ENCODE measurements at regions not wholly inside any gene's neighbourhood (a gene's known extent, or its start where the extent isn't known, plus 50 kb on each side); places are given as distances from the start of the nearest gene placed in this dataset.

DNA sequence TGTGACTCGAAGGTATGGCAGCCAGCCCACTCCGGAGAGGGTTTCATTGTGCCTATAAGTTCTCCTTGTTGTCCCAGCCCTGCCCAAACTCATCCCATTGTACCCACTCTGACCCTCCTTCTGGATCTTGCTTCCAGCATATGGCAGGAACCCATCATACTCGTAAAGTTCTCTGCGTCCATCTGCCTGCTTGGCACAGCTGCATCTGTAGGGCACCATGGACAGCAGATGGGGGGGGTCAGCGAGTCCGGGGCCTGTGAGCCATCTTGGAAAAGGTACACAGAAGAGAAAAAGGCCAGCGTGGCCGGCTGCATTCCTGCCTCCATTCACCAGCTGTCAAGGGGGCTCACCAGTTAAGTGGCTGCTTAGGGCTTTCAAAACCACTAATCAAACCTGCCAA, 94.9 kb upstream of the IGSF21 start:
- Histone ChIP-seq H3K4me3 (no peak overlapping the region), H3K36me3 (no peaks in the 10 kb centered on the region), H3K4me1 (no peaks in the 10 kb centered on the region), H3K27ac (no peak overlapping the region), H3K27me3 (no peaks in the 10 kb centered on the region), H3K9me3 (no peaks in the 10 kb centered on the region)
- no peak for DNase-seq (ENCODE audit: low spot score in 2 of 2)
- intact Hi-C loops (cut with DNase I), result no loop called here
- TF ChIP-seq, protein P1, sequence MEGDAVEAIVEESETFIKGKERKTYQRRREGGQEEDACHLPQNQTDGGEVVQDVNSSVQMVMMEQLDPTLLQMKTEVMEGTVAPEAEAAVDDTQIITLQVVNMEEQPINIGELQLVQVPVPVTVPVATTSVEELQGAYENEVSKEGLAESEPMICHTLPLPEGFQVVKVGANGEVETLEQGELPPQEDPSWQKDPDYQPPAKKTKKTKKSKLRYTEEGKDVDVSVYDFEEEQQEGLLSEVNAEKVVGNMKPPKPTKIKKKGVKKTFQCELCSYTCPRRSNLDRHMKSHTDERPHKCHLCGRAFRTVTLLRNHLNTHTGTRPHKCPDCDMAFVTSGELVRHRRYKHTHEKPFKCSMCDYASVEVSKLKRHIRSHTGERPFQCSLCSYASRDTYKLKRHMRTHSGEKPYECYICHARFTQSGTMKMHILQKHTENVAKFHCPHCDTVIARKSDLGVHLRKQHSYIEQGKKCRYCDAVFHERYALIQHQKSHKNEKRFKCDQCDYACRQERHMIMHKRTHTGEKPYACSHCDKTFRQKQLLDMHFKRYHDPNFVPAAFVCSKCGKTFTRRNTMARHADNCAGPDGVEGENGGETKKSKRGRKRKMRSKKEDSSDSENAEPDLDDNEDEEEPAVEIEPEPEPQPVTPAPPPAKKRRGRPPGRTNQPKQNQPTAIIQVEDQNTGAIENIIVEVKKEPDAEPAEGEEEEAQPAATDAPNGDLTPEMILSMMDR (IDR thresholded peaks at IDR 0.05), result no peak

DNA sequence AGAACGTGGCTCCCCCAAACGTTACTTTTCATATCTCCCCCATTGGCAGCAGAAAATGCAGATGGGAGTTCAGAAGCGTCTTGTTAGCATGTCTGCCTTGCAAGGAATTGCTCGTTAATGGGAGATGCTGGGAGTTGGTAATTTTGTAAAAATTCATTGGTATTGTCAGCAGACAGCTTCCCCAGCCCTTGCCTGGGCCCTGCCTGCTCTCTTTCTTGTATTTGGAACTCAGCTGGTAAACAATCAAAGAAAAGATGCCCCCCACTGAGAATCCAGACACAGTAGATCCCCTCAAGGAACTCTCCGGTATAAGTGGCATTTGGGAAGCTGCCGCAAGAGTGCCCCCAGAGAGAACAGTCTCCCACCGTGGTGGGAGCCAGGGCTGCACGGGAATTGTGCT, 94.4 kb upstream of the IGSF21 start:
- Histone ChIP-seq H3K4me3 (no peak overlapping the region), H3K9me3 (no peaks in the 10 kb centered on the region), H3K4me1 (no peaks in the 10 kb centered on the region), H3K27me3 (no peaks in the 10 kb centered on the region), H3K36me3 (no peaks in the 10 kb centered on the region), H3K27ac (no peak overlapping the region)
- intact Hi-C loops (cut with DNase I), result no loop called here
- no peak for DNase-seq (ENCODE audit: low spot score in 2 of 2)
- TF ChIP-seq, protein P1 (IDR thresholded peaks at IDR 0.05), result no peak

DNA sequence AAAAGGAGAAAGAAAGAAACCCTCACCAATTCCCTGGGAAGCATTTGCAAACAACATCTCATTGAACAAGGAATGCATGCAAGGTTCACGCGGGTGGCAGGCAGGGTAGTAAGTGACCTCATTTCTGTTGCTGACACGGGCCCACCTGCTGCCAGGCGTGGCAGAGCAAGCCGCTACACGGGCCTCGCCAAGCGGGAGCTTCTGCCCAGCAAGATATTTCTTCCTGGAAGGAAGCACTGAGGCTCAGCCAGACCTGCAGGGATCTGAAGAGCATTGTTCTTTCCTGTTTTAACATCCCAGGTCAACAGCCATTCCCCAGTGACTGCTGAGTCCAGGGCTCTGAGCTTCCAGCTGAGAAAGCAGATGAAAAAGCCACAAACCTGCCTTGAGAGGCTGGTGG, 91.9 kb upstream of the IGSF21 start:
- H3K36me3 ChIP-seq, result no peaks in the 10 kb centered on the region
- H3K9me3 ChIP-seq, result no peaks in the 10 kb centered on the region
- TF ChIP-seq, protein P1 (IDR thresholded peaks at IDR 0.05), result no peak
- no peak for DNase-seq (ENCODE audit: low spot score in 2 of 2)
- H3K27me3 ChIP-seq, result no peaks in the 10 kb centered on the region
- no peaks in the 10 kb centered on the region for H3K4me1 ChIP-seq
- H3K4me3 ChIP-seq, result no peak overlapping the region
- intact Hi-C loops (cut with DNase I), result no loop called here
- no peak overlapping the region for H3K27ac ChIP-seq

DNA sequence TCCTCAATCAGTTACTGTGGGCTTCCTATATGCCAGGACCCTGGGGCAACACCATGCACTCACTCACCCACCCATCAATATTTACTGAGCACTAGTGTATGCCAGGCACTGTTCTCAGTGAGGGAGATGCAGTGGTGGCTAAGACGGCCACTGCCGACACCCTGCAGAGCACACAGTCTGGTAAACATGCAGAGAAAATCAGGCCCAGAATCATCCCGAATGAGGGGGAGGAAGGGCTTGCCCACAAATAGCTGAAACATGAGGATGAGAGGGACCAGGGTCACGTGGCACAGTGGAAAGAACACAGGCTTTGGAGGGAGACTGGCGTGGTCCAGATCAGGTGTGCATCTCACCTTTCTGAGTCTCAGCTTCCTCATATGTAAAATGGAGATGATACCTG, 89.2 kb upstream of the IGSF21 start:
- H3K9me3 ChIP-seq, result no peaks in the 10 kb centered on the region
- TF ChIP-seq, protein P1 (IDR thresholded peaks at IDR 0.05), result no peak
- H3K27me3 ChIP-seq, result no peaks in the 10 kb centered on the region
- intact Hi-C loops (cut with DNase I), result no loop called here
- no peaks in the 10 kb centered on the region for H3K36me3 ChIP-seq
- no peak overlapping the region for H3K4me3 ChIP-seq
- DNase-seq (ENCODE audit: low spot score in 2 of 2), result no peak
- no peak overlapping the region for H3K27ac ChIP-seq
- no peaks in the 10 kb centered on the region for H3K4me1 ChIP-seq

DNA sequence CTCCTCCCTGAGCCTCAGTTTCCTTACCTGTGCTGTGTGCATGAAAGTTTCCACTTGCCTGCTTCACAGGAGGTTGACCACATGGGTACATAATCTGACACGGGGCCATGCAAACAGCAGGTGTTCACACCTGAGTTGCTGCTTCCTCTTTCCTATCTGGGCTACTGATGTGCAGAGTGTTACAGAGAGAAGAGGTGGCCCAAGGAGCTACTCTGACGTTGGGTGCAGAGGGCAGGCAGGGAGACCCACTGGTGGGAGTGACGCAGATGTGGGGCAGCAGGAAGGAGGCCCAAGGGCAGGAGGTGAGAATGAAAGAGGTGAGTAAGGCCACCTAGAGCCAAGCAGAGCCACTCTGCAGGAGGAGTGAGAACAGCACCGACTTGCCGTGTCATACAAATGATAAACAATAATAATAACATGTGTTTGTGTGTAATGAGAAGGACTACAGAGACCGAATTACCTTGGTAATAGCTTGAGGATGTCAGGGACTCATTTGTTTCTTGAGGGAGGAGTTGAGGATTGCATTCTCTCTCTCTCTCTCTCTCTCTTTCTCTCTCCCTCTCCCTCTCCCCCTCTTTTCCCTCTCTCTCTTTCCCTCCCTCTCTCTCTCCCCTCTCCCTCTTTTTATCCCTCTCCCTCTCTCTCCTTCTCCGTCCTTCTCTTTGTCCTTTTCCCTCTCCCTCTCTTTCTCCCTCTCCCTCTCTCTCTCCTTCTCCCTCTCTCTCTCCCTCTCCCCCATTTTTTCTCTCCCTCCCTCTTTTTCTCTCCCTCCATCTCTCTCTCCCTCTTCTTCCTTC, 87.4 kb upstream of the IGSF21 start:
- Histone ChIP-seq H3K4me3 (no peak overlapping the region), H3K27me3 (no peaks in the 10 kb centered on the region), H3K9me3 (no peaks in the 10 kb centered on the region), H3K36me3 (no peaks in the 10 kb centered on the region), H3K4me1 (no peaks in the 10 kb centered on the region), H3K27ac (no peak overlapping the region)
- intact Hi-C loops (cut with DNase I), result no loop called here
- no peak for DNase-seq (ENCODE audit: low spot score in 2 of 2)
- TF ChIP-seq, protein P1 (IDR thresholded peaks at IDR 0.05), result no peak
